ENCODE measurements at regions not wholly inside any gene's neighbourhood (a gene's known extent, or its start where the extent isn't known, plus 50 kb on each side); places are given as distances from the start of the nearest gene placed in this dataset.
"Not testable (repeated sequence)": the region's sequence is repeated elsewhere in the genome, so short reads cannot be mapped to it uniquely, and the experiment has no call there.

- no peak for DNase-seq (ENCODE audit: low read depth, low spot score)
- H3K27ac ChIP-seq: no peak overlapping the region
Observed at GRCh38 chr9:100699668-100700067, 121.8 kb downstream of the CAVIN4 start.

- DNase-seq (ENCODE audit: low read depth, low spot score): no peak
Observed at GRCh38 chr9:100700689-100701318, 122.9 kb downstream of the CAVIN4 start.

GRCh38 chr9:100714372-100715099 lies 136.7 kb downstream of the CAVIN4 start:
- no peak for DNase-seq (ENCODE audit: low read depth, low spot score)
- no peak overlapping the region for H3K27ac ChIP-seq

More at GRCh38 chr9:100700689-100701318, 122.9 kb downstream of the CAVIN4 start:
- H3K27ac ChIP-seq: no peak overlapping the region

GRCh38 chr9:100715100-100715380 lies 137.2 kb downstream of the CAVIN4 start:
- no peak for DNase-seq (ENCODE audit: low read depth, low spot score)
- no peak overlapping the region for H3K27ac ChIP-seq

GRCh38 chr9:100718717-100719116 lies 140.8 kb downstream of the CAVIN4 start:
- no peak overlapping the region for H3K27ac ChIP-seq
- DNase-seq (ENCODE audit: low read depth, low spot score): no peak

- no peak overlapping the region for H3K27ac ChIP-seq
- no peak for DNase-seq (ENCODE audit: low read depth, low spot score)
Observed at GRCh38 chr9:100720922-100721321, 143.0 kb downstream of the CAVIN4 start.

- DNase-seq (ENCODE audit: low read depth, low spot score): no peak
- H3K27ac ChIP-seq: no peak overlapping the region
Observed at GRCh38 chr9:100724886-100725285, 147.0 kb downstream of the CAVIN4 start.

- no peak for DNase-seq (ENCODE audit: low read depth, low spot score)
- H3K27ac ChIP-seq: no peak overlapping the region
Observed at GRCh38 chr9:100725371-100725770, 147.5 kb downstream of the CAVIN4 start.

GRCh38 chr9:100729336-100729895 lies 151.5 kb downstream of the CAVIN4 start:
- H3K27ac ChIP-seq: no peak overlapping the region
- no peak for DNase-seq (ENCODE audit: low read depth, low spot score)

- no peak overlapping the region for H3K27ac ChIP-seq
- DNase-seq (ENCODE audit: low read depth, low spot score): no peak
Observed at GRCh38 chr9:100730086-100730485, 152.2 kb downstream of the CAVIN4 start.

GRCh38 chr9:100731038-100731556 lies 153.2 kb downstream of the CAVIN4 start:
- no peak for DNase-seq (ENCODE audit: low read depth, low spot score)
- no peak overlapping the region for H3K27ac ChIP-seq

- no peak overlapping the region for H3K27ac ChIP-seq
- DNase-seq (ENCODE audit: low read depth, low spot score): no peak
Observed at GRCh38 chr9:100731557-100731956, 153.7 kb downstream of the CAVIN4 start.

GRCh38 chr9:100739208-100739607 lies 161.3 kb downstream of the CAVIN4 start:
- peak overlapping the region; percentile 40 for H3K27ac ChIP-seq
- peak; percentile 24 for DNase-seq (ENCODE audit: low read depth, low spot score)

GRCh38 chr9:100739666-100740065 lies 161.8 kb downstream of the CAVIN4 start:
- H3K27ac ChIP-seq: peak overlapping the region; percentile 40
- peak; percentile 85 for DNase-seq (ENCODE audit: low read depth, low spot score)

- DNase-seq (ENCODE audit: low read depth, low spot score); H3K27ac ChIP-seq: not testable (repeated sequence)
Observed at GRCh38 chr9:100748930-100749329, 171.1 kb downstream of the CAVIN4 start.

GRCh38 chr9:100756217-100756616 lies 178.3 kb downstream of the CAVIN4 start:
- H3K27ac ChIP-seq: no peak overlapping the region
- DNase-seq (ENCODE audit: low read depth, low spot score): no peak

- DNase-seq (ENCODE audit: low read depth, low spot score): no peak
- no peak overlapping the region for H3K27ac ChIP-seq
Observed at GRCh38 chr9:100759215-100759614, 181.3 kb downstream of the CAVIN4 start.

- H3K27ac ChIP-seq: no peak overlapping the region
- DNase-seq (ENCODE audit: low read depth, low spot score): no peak
Observed at GRCh38 chr9:100761276-100761802, 183.5 kb downstream of the CAVIN4 start.

- H3K27ac ChIP-seq: no peak overlapping the region
- DNase-seq (ENCODE audit: low read depth, low spot score): no peak
Observed at GRCh38 chr9:100774326-100774725, 196.4 kb downstream of the CAVIN4 start.

GRCh38 chr9:100774962-100775361 lies 197.1 kb downstream of the CAVIN4 start:
- no peak for DNase-seq (ENCODE audit: low read depth, low spot score)
- H3K27ac ChIP-seq: no peak overlapping the region

- DNase-seq (ENCODE audit: low read depth, low spot score): no peak
Observed at GRCh38 chr9:100775912-100776311, 198.0 kb downstream of the CAVIN4 start.

More at GRCh38 chr9:100775912-100776311, 198.0 kb downstream of the CAVIN4 start:
- H3K27ac ChIP-seq: no peak overlapping the region

Data from epithelial cell of prostate (primary cell).